ENCODE measurements at regions not wholly inside any gene's neighbourhood (a gene's known extent, or its start where the extent isn't known, plus 50 kb on each side); places are given as distances from the start of the nearest gene placed in this dataset.

DNA sequence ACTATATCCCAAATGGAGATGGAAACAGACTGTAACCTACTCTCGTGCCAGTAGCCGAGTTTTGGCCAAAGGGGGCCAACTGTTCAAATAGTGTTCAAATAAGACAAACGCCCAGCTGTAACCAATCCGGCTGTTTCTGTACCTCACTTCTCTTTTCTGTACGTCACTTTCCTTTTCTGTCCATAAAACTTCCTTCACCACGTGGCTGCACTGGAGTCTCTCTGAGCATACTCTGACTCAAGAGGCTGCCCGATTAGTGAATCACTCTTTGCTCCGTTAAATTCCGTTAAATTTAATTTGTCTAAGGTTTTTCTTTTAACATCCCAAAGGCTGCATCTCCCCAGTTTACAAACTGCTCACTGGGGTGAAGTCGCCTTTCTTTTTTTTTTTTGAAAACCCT, 219.2 kb upstream of the P2RY1 start:
- DNase-seq: no peak
- no peaks in the 10 kb centered on the region for H3K79me1 ChIP-seq (ENCODE audit: insufficient read depth, low read depth, low read length, poor library complexity, severe bottlenecking)
- H4K5ac ChIP-seq (ENCODE audit: insufficient read length, low read depth, low read length): no peak overlapping the region
- no peaks in the 10 kb centered on the region for H4K20me1 ChIP-seq (ENCODE audit: control insufficient read depth, insufficient read depth, insufficient read length)
- H4K91ac ChIP-seq (ENCODE audit: insufficient read length, low read depth, low read length): no peak overlapping the region
- no peak overlapping the region for H2BK5ac ChIP-seq (ENCODE audit: insufficient read length, low read length)
- Mint-ChIP-seq H3K4me3 (no peak overlapping the region), H3K36me3 (ENCODE audit: insufficient read depth in 1 of 3, low read depth in 3 of 3) (no peaks in the 10 kb centered on the region), H3K27ac (no peak overlapping the region), H3K4me1 (peaks cover 7% of the 10 kb centered on the region in 2 experiments), H3K27me3 (ENCODE audit: low read depth) (no peaks in the 10 kb centered on the region), H3K9me3 (no peaks in the 10 kb centered on the region)
- no peak overlapping the region for H3K14ac ChIP-seq (ENCODE audit: insufficient read depth, low read length)
- no peak overlapping the region for H3T11ph ChIP-seq (ENCODE audit: low read length)
- no peaks in the 10 kb centered on the region for H3K79me2 ChIP-seq (ENCODE audit: insufficient read depth, low read length)
- no peak overlapping the region for H2BK120ac ChIP-seq (ENCODE audit: low read depth, low read length, poor library complexity, severe bottlenecking)
- H3K4me2 ChIP-seq (ENCODE audit: insufficient read depth, insufficient read length, low read length): no peak overlapping the region
- no peak overlapping the region for H3K27ac ChIP-seq (ENCODE audit: insufficient read length, low read depth, low read length)
- no peaks in the 10 kb centered on the region for H3K9me3 ChIP-seq (ENCODE audit: control insufficient read depth, low read depth, low read length)
- no peak overlapping the region for H3K4ac ChIP-seq (ENCODE audit: low read depth, low read length)
- H2BK20ac ChIP-seq (ENCODE audit: low read depth, low read length, poor library complexity, severe bottlenecking): no peak overlapping the region
- H2AK5ac ChIP-seq (ENCODE audit: insufficient read length, low read length): no peak overlapping the region
- H3K4me1 ChIP-seq (ENCODE audit: insufficient read depth, low read length): peaks cover 4% of the 10 kb centered on the region
- no peak for TF ChIP-seq CTCF (conservative IDR thresholded peaks at IDR 0.05)
- no peak overlapping the region for H3K18ac ChIP-seq (ENCODE audit: insufficient read length, low read depth, low read length)
- no peak overlapping the region for H2AFZ ChIP-seq (ENCODE audit: low read length)
- no peak overlapping the region for H3K56ac ChIP-seq (ENCODE audit: insufficient read length, low read depth, low read length)
- no peaks in the 10 kb centered on the region for H3K27me3 ChIP-seq (ENCODE audit: insufficient read depth, low read length)
- no peak overlapping the region for H3K9ac ChIP-seq (ENCODE audit: extremely low read depth, insufficient read length, low read length)
- no CpG with 5 or more reads among the region's 10 CpGs for WGBS (ENCODE audit: extremely low coverage, insufficient read length, low lambda C conversion rate)
- no peaks in the 10 kb centered on the region for H3K23me2 ChIP-seq (ENCODE audit: insufficient read length, low read depth, low read length, poor library complexity, severe bottlenecking)
- H3K23ac ChIP-seq (ENCODE audit: insufficient read length, low read depth, low read length): no peak overlapping the region
- H2BK15ac ChIP-seq (ENCODE audit: low read depth, low read length): no peak overlapping the region
- no peak overlapping the region for H2BK12ac ChIP-seq (ENCODE audit: insufficient read length, low read depth, low read length)
- H4K8ac ChIP-seq (replicated peaks; ENCODE audit: insufficient read length, low read depth, low read length): no peak overlapping the region

Measured in H9 (cell line).